Esophagus squamous epithelium (tissue), 4 donors: ENCODE measurements at regions not wholly inside any gene's neighbourhood (a gene's known extent, or its start where the extent isn't known, plus 50 kb on each side); places are given as distances from the start of the nearest gene placed in this dataset.

ENCODE experiments used
- CTCF ChIP-seq, 6 experiments: fragments of 450-650 bp in 4 of 6; fragments of 200-600 bp in 2 of 6; sonication (generic) in 2 of 6; IDR thresholded peaks; one replicate each; pipeline ENCODE4 v1.5.1; 2016 to 2019; ENCODE audit warnings: antibody characterized with exemption in 6 of 6, mild to moderate bottlenecking in 4 of 6, moderate library complexity in 4 of 6
- POLR2A ChIP-seq, 4 donors: fragments of 450-650 bp; IDR thresholded peaks; one replicate each; pipeline ENCODE4 v1.6.1; 2017; ENCODE audit warnings: antibody characterized with exemption in 4 of 4, mild to moderate bottlenecking in 4 of 4, moderate library complexity in 3 of 4

- TF ChIP-seq CTCF (IDR thresholded peaks at IDR 0.05) (no peak), POLR2A (IDR thresholded peaks at IDR 0.05) (no peak)
Measured at GRCh38 chr11:91778758-91779157, 445.9 kb upstream of the FAT3 start.
